ENCODE measurements at regions not wholly inside any gene's neighbourhood (a gene's known extent, or its start where the extent isn't known, plus 50 kb on each side); places are given as distances from the start of the nearest gene placed in this dataset.

DNA sequence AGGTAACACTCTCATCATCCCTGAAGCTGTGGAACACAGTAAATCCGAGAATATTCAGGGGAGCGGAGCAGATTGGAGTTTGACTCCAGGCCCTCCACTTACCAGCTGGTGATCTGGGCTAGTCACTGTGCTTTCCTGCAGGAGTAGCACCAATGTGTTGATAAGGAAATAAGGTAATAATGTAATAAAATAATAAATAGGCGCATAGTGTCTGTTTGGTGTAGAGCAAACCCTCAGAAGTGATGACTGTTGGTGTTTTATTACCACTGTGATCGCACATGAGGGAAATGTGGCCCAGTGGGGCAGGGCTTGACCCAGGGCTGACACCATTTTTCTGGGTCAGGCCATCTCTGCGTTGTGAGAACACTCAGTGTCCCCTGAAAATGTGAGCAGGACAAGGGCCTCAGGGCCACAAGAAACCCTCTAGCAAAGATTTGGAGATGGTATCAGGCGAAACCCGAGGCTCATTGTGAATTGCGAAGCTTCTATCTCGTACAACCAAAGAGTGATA lies 563.9 kb upstream of the B3GAT1 start:
- TF ChIP-seq, protein P1, sequence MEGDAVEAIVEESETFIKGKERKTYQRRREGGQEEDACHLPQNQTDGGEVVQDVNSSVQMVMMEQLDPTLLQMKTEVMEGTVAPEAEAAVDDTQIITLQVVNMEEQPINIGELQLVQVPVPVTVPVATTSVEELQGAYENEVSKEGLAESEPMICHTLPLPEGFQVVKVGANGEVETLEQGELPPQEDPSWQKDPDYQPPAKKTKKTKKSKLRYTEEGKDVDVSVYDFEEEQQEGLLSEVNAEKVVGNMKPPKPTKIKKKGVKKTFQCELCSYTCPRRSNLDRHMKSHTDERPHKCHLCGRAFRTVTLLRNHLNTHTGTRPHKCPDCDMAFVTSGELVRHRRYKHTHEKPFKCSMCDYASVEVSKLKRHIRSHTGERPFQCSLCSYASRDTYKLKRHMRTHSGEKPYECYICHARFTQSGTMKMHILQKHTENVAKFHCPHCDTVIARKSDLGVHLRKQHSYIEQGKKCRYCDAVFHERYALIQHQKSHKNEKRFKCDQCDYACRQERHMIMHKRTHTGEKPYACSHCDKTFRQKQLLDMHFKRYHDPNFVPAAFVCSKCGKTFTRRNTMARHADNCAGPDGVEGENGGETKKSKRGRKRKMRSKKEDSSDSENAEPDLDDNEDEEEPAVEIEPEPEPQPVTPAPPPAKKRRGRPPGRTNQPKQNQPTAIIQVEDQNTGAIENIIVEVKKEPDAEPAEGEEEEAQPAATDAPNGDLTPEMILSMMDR (IDR thresholded peaks at IDR 0.05; ENCODE audit: insufficient read depth, low read depth, low read length): no peak
- no peak for TF ChIP-seq EZH2 (IDR thresholded peaks at IDR 0.05; ENCODE audit: insufficient read depth, low read length)

Measured in astrocyte (in vitro differentiated cells and primary cell).